Islet precursor cell (in vitro differentiated cells): ENCODE measurements at regions not wholly inside any gene's neighbourhood (a gene's known extent, or its start where the extent isn't known, plus 50 kb on each side); places are given as distances from the start of the nearest gene placed in this dataset.
"Not testable (repeated sequence)": the region's sequence is repeated elsewhere in the genome, so short reads cannot be mapped to it uniquely, and the experiment has no call there.

Experiments used
- DNase-seq: peaks from one replicate; pipeline ENCODE4 v3.0.0-alpha.2; 2018

GRCh38 chr15:22201993-22202659 lies 121.8 kb downstream of the OR4M2 start:
- not testable (repeated sequence) for DNase-seq

GRCh38 chr15:22203208-22203607 lies 122.9 kb downstream of the OR4M2 start:
- DNase-seq: not testable (repeated sequence)

- not testable (repeated sequence) for DNase-seq
Observed at GRCh38 chr15:22209086-22209485, 128.8 kb downstream of the OR4M2 start.

GRCh38 chr15:22222596-22222995 lies 142.3 kb downstream of the OR4M2 start:
- DNase-seq: peak; percentile 32

GRCh38 chr15:22224241-22224671 lies 143.9 kb downstream of the OR4M2 start:
- no peak for DNase-seq

GRCh38 chr15:22224961-22225360 lies 144.6 kb downstream of the OR4M2 start:
- DNase-seq: not testable (repeated sequence)

GRCh38 chr15:22226034-22226790 lies 145.9 kb downstream of the OR4M2 start:
- DNase-seq: no peak

- DNase-seq: no peak
Observed at GRCh38 chr15:22227411-22228100, 147.2 kb downstream of the OR4M2 start.

GRCh38 chr15:22228101-22228762 lies 147.9 kb downstream of the OR4M2 start:
- DNase-seq: no peak

GRCh38 chr15:22229990-22230819 lies 149.9 kb downstream of the OR4M2 start:
- no peak for DNase-seq

- DNase-seq: no peak
Observed at GRCh38 chr15:22231603-22232002, 151.3 kb downstream of the OR4M2 start.

- DNase-seq: no peak
Observed at GRCh38 chr15:22232675-22233074, 152.3 kb downstream of the OR4M2 start.

- DNase-seq: not testable (repeated sequence)
Observed at GRCh38 chr15:22235261-22235930, 155.1 kb downstream of the OR4M2 start.

- no peak for DNase-seq
Observed at GRCh38 chr15:22236469-22236868, 156.1 kb downstream of the OR4M2 start.

GRCh38 chr15:22237891-22238275 lies 157.6 kb downstream of the OR4M2 start:
- DNase-seq: no peak

- not testable (repeated sequence) for DNase-seq
Observed at GRCh38 chr15:22238276-22238958, 158.1 kb downstream of the OR4M2 start.

GRCh38 chr15:22238959-22239805 lies 158.9 kb downstream of the OR4M2 start:
- not testable (repeated sequence) for DNase-seq

GRCh38 chr15:22239806-22240180 lies 159.5 kb downstream of the OR4M2 start:
- no peak for DNase-seq

- DNase-seq: no peak
Observed at GRCh38 chr15:22240403-22240802, 160.1 kb downstream of the OR4M2 start.

- no peak for DNase-seq
Observed at GRCh38 chr15:22240986-22241385, 160.7 kb downstream of the OR4M2 start.
